Tibial nerve (tissue), 4 donors: ENCODE measurements at regions not wholly inside any gene's neighbourhood (a gene's known extent, or its start where the extent isn't known, plus 50 kb on each side); places are given as distances from the start of the nearest gene placed in this dataset.
"Not testable (repeated sequence)": the region's sequence is repeated elsewhere in the genome, so short reads cannot be mapped to it uniquely, and the experiment has no call there.

Source experiments
- DNase-seq, 2 donors: peaks; one replicate each; pipeline ENCODE4 v3.0.0-alpha.2; 2019; ENCODE audit warnings: low spot score in 2 of 2
- H3K27ac ChIP-seq, 4 donors: fragments of 200-600 bp; sonication (generic) in 3 of 4; one replicate each; pipeline ENCODE4 v1.5.1; 2017 to 2019; ENCODE audit warnings: mild to moderate bottlenecking in 1 of 4
- H3K27me3 ChIP-seq, 2 donors: fragments of 200-600 bp; sonication (generic) in 1 of 2; one replicate each; pipeline versions ENCODE4 v1.5.1 to v1.6.0; 2017 to 2019
- H3K36me3 ChIP-seq, 3 donors: fragments of 200-600 bp; sonication (generic); one replicate each; pipeline ENCODE4 v1.5.1; 2018 to 2019
- H3K4me1 ChIP-seq, 4 donors: fragments of 200-600 bp; sonication (generic) in 3 of 4; one replicate each; pipeline ENCODE4 v1.5.1; 2017 to 2019
- H3K4me3 ChIP-seq, 4 donors: fragments of 200-600 bp; sonication (generic) in 3 of 4; one replicate each; pipeline ENCODE4 v1.5.1; 2017 to 2019; ENCODE audit warnings: mild to moderate bottlenecking in 1 of 4, moderate library complexity in 1 of 4
- H3K9me3 ChIP-seq, 4 donors: fragments of 200-600 bp; sonication (generic) in 3 of 4; one replicate each; pipeline ENCODE4 v1.5.1; 2017 to 2019
- EP300 ChIP-seq, 2 donors: sonication (generic); formaldehyde crosslinking; IDR thresholded peaks; one replicate each; pipeline ENCODE4 v1.6.1; 2017; ENCODE audit warnings: antibody characterized with exemption in 2 of 2, mild to moderate bottlenecking in 1 of 2
- POLR2A ChIP-seq, 2 donors: fragments of 450-650 bp; IDR thresholded peaks; one replicate each; pipeline ENCODE4 v1.6.1; 2017; ENCODE audit warnings: antibody characterized with exemption in 2 of 2, mild to moderate bottlenecking in 2 of 2, moderate library complexity in 2 of 2
- WGBS, 2 donors: methylation state at CpG; one replicate each; pipeline ENCODE4 v1.1.5; 2018; 5-methylcytosine and 5-hydroxymethylcytosine counted together
- TF ChIP-seq, protein P1 (sequence below), 5 experiments: fragments of 200-600 bp in 3 of 5; fragments of 450-650 bp in 2 of 5; sonication (generic) in 3 of 5; IDR thresholded peaks; one replicate each; pipeline ENCODE4 v1.5.1; 2016 to 2019; ENCODE audit warnings: antibody characterized with exemption in 5 of 5, mild to moderate bottlenecking in 3 of 5, moderate library complexity in 2 of 5

DNA sequence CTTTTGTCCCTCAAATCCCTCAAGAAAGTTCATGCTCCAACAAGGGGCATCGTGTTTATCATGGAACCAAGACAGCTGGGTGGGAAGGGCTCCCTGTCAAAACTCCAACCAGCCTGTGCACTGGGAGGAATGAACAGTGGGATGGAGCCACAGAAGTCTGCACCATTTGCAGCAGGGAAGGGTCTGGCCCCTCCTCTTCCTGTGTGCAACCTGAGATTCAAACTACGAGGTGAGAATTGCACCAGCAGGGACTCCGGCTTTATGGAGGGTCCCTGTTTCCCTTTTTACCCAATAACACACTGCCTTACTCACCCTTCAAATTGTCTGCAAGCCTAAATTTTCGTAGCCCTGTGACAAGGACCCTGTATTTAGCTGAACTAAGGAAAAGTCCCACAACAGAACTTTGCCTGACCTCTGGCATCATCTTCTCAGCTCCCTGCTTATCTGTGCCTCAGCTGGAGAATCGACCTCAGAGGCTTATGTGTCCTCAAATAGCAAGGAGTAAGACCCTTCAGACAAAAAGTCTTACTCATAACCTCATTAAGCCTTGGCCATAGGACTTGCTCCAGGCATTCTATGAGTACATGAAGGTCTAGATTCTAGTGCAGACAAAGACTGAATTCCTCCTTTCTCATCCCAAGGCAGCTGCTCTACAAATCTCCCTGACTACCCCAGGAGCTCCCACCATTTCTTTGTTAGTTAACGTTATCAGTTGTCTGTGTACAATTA is 178.3 kb upstream of the SERPINE2 start:
- no peak overlapping the region for H3K27ac ChIP-seq
- no peaks in the 10 kb centered on the region for H3K36me3 ChIP-seq
- peaks cover 0 to 13% (median 5%) of the 10 kb centered on the region in 4 donors for H3K4me1 ChIP-seq
- DNase-seq = no peak
- H3K9me3 ChIP-seq = peaks cover 0 to 4% (median 0%) of the 10 kb centered on the region in 4 donors
- TF ChIP-seq POLR2A (IDR thresholded peaks at IDR 0.05) = no peak
- no peak for TF ChIP-seq EP300 (IDR thresholded peaks at IDR 0.05)
- H3K27me3 ChIP-seq = no peaks in the 10 kb centered on the region
- WGBS, 2 donors = 63 to 64% methylated on average over 6 of the region's 6 CpGs
- H3K4me3 ChIP-seq = no peak overlapping the region

DNA sequence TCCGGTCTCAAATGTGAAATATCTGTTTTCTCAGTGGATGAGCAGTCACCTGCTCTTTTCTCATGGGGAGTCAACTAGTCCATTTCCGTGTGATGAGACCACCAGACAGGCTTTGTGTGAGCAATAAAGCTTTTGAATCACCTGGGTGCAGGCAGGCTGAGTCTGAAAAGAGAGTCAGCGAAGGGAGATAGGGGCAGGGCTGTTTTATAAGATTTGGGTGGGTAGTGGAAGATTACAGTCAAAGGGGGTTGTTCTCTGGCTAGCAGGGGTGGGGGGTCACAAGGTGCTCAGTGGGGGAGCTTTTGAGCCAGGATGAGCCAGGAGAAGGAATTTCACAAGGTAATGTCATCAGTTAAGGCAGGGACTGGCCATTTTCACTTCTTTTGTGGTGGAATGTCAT is 176.5 kb upstream of the SERPINE2 start:
- not testable (repeated sequence) for H3K27ac ChIP-seq, H3K36me3 ChIP-seq, H3K4me3 ChIP-seq, H3K27me3 ChIP-seq, H3K4me1 ChIP-seq, DNase-seq, H3K9me3 ChIP-seq
- 93 to 97% methylated on average over 3 of the region's 3 CpGs for WGBS, 2 donors

DNA sequence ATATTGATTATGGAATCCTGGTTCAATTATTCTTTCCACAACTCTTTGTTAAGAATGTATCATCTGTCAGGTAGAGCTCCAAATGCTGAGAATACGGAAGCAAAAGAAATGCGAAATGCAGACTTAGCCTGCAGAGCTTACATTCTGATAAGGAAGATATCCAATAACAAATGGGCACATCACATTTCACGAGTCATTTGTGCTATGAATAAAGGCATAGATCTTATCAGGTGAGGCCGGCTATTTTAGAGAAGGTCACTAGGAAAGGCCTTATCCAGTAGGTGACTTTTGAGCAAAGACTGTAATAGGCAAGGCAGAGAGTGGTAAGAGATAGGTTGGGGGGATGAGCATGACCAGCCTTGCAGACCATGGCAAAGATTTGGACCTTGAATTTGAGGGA is 174.3 kb upstream of the SERPINE2 start:
- Histone ChIP-seq H3K36me3 (no peaks in the 10 kb centered on the region), H3K27me3 (no peaks in the 10 kb centered on the region), H3K4me1 (peaks cover 0 to 11% (median 3%) of the 10 kb centered on the region in 4 donors), H3K9me3 (peaks cover 0 to 4% (median 0%) of the 10 kb centered on the region in 4 donors), H3K4me3 (no peak overlapping the region), H3K27ac (no peak overlapping the region)
- 86 to 94% methylated on average over 4 of the region's 4 CpGs for WGBS, 2 donors
- TF ChIP-seq, protein P1, sequence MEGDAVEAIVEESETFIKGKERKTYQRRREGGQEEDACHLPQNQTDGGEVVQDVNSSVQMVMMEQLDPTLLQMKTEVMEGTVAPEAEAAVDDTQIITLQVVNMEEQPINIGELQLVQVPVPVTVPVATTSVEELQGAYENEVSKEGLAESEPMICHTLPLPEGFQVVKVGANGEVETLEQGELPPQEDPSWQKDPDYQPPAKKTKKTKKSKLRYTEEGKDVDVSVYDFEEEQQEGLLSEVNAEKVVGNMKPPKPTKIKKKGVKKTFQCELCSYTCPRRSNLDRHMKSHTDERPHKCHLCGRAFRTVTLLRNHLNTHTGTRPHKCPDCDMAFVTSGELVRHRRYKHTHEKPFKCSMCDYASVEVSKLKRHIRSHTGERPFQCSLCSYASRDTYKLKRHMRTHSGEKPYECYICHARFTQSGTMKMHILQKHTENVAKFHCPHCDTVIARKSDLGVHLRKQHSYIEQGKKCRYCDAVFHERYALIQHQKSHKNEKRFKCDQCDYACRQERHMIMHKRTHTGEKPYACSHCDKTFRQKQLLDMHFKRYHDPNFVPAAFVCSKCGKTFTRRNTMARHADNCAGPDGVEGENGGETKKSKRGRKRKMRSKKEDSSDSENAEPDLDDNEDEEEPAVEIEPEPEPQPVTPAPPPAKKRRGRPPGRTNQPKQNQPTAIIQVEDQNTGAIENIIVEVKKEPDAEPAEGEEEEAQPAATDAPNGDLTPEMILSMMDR (IDR thresholded peaks at IDR 0.05) = no peak
- TF ChIP-seq POLR2A (IDR thresholded peaks at IDR 0.05) (no peak), EP300 (IDR thresholded peaks at IDR 0.05) (no peak)
- no peak for DNase-seq

DNA sequence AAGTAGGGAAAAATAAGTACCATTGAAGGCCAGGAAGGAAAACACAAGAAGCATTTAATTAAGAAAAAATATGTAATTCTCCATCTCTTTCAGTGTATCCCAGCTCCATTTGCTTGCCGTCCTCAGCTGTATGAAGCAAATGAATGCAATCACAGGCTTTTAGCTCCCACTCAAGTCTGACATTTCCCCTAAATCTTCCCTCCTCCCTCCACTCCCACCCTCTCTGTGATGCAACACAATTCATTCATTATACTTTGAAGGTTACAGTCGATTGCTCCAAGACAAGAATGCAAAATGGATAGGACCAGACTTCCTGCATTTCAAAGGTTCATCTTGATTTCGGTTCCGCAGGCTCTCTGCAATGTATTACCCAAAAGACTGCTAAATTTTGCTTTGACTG is 172.7 kb upstream of the SERPINE2 start:
- Histone ChIP-seq H3K27me3 (no peaks in the 10 kb centered on the region), H3K4me3 (no peak overlapping the region), H3K4me1 (peaks cover 0 to 11% (median 3%) of the 10 kb centered on the region in 4 donors), H3K27ac (peak overlapping the region in 3 of 4 donors; percentile 48 to 77 (median 72)), H3K9me3 (no peaks in the 10 kb centered on the region), H3K36me3 (no peaks in the 10 kb centered on the region)
- 38 to 43% methylated on average over 4 of the region's 4 CpGs for WGBS, 2 donors
- TF ChIP-seq EP300 (IDR thresholded peaks at IDR 0.05) = peak in 1 of 2 donors; percentile 50
- TF ChIP-seq, protein P1 (IDR thresholded peaks at IDR 0.05) = no peak
- no peak for DNase-seq

DNA sequence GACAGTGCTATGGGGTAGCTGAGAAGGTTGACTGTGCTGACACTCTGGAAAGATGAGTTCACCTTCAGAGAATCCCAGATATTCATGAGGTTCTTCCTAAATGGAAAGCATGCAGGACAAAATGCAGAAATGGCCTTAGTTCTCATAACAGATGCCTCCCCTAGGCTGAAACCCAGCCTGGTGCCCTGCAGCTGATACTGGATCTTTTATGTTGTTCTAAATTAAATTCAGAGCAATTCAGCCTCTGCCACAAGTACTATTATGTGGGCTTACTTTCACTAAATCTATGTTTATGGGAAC is 172.0 kb upstream of the SERPINE2 start:
- no peaks in the 10 kb centered on the region for H3K36me3 ChIP-seq
- peak overlapping the region in 3 of 4 donors; percentile 48 to 77 (median 72) for H3K27ac ChIP-seq
- H3K4me1 ChIP-seq = peaks cover 0 to 11% (median 3%) of the 10 kb centered on the region in 4 donors
- H3K9me3 ChIP-seq = no peaks in the 10 kb centered on the region
- H3K4me3 ChIP-seq = no peak overlapping the region
- no peaks in the 10 kb centered on the region for H3K27me3 ChIP-seq
- TF ChIP-seq, protein P1 (IDR thresholded peaks at IDR 0.05) = no peak
- TF ChIP-seq POLR2A (IDR thresholded peaks at IDR 0.05) (no peak), EP300 (IDR thresholded peaks at IDR 0.05) (no peak)
- DNase-seq = no peak

DNA sequence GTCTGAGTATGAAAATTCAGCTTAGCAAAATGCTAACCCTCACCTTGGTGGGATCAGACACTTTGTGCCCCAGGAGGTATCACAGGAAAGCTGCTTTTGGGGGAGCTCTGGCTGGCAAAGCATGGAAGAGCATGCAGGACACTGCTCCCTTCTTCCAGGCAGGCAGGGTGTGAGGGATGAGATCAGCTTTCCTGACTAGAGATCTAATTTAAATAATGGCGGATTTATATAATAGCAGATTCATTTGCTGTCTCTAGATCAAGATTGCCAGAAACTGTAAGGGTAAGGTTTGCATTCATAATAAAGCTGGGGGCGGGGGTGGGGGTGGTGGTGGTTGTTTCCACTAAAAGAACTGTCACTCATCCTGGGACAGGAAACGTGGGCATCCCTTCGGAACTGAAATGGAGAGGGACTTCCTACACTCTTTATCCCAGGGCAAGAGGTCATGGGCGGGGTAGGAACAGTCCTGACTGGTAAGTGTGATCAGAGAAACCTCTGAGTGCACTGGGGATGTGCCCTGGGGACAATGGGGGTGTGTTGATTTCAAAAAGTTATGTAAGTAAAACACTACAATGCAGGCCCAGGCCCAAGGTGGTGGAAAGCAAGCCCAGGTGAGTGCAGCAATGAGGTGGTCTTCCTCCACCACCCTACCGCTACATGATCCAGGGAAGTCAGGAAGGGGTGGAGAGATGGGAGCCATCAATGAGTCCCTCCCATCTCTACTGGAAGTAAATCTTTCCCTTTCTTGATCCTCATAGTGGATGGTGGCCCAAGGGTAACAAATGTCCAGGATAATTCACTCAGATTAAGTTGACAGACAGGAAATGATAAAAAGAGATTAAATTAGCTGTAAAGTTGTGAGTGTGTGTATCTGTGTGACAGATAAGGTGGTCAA is 171.4 kb upstream of the SERPINE2 start:
- H3K4me3 ChIP-seq = no peak overlapping the region
- H3K4me1 ChIP-seq = peaks cover 0 to 11% (median 3%) of the 10 kb centered on the region in 4 donors
- no peak for DNase-seq
- no peaks in the 10 kb centered on the region for H3K27me3 ChIP-seq
- H3K36me3 ChIP-seq = no peaks in the 10 kb centered on the region
- H3K9me3 ChIP-seq = no peaks in the 10 kb centered on the region
- peak overlapping the region in 2 of 4 donors; percentile 72 to 77 for H3K27ac ChIP-seq
- TF ChIP-seq POLR2A (IDR thresholded peaks at IDR 0.05) (no peak), EP300 (IDR thresholded peaks at IDR 0.05) (no peak)
- TF ChIP-seq, protein P1 (IDR thresholded peaks at IDR 0.05) = no peak
- 55 to 62% methylated on average over 6 of the region's 6 CpGs for WGBS, 2 donors
